NCI-H510A (cell line): ENCODE measurements at regions not wholly inside any gene's neighbourhood (a gene's known extent, or its start where the extent isn't known, plus 50 kb on each side); places are given as distances from the start of the nearest gene placed in this dataset.

ENCODE experiments used
- DNase-seq: peaks from one replicate; lab custom pipeline; 2025; lab: John Stamatoyannopoulos, UW

DNA sequence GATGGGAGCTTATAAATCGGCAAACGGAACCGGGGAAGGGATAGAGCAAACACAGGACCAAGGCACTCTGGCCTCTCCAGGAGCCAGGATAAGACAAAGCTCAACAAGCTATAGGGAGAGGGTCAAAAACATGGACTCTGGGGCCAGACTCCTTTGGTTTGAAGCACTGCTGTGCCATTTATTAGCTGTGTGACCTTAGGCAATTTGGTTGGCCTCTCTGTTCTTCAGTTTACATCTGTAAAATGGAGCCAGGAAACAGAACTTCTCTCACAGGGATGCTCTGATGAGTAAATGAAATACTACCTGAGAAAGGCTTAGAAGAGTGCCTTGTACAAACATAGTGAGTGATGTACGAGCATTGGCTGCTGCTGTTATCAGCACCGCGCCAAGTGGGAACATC is 213.3 kb upstream of the PWP1 start:
- DNase-seq = no peak

DNA sequence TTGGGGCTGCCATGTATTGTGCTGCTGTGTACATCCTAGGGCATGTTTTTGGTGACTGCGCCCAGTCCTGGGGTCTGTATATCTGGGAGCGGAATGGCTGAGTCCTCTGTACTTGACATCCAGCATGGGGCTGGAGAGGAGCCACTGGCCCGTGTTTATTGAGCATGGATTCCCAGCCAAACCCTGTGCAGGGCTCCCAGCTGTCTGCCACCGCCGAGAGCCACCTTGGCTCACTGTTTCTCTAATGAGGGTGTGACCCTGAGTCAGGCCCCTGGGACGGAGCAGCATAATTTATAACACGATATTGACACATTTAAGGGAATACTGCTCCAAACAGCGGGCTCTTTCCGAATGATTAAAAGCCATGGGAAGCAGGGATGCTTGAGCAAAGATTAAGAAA is 211.5 kb upstream of the PWP1 start:
- DNase-seq = no peak

DNA sequence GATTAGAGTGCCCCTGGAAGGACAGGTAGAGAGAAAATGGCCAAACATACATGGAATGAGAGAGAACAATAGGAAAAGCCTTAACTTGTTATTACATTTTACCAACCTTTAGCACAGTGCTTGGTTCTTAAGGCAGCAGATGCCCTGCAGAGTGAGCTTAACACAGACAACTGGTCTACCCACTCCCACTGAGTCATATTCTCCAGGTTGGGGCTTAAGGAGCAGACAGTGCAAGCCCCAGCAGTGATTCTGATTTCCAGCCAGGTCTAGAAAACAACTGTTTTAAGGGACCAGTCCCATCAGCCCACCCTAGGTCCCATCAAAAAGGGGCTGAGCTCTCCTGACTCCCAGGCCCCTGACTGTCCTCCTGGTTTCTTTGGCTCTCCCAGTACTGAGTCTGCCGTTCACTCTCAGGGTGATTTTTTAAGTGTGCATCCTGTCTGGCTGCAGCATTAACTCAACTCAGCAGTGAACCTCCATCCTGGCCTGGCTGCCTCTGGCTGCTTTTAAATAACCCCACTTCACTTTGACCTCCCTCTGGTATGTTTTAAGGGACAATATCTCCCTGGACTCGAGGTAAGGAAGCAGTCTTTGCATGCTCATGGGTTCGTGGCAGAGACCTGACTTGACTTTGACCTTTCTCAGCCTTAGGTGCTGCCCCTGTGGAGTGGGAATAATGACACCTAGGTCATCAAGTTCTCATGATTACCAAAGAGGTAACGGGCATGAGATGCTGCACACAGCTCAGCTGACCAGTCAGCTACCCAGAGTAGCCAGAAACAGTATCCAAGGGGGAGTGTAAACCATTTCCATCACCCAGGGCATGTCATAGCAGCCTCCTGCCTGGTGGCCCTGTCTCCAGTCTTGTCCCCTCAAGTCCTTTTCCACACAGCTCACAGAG is 210.7 kb upstream of the PWP1 start:
- DNase-seq = no peak

DNA sequence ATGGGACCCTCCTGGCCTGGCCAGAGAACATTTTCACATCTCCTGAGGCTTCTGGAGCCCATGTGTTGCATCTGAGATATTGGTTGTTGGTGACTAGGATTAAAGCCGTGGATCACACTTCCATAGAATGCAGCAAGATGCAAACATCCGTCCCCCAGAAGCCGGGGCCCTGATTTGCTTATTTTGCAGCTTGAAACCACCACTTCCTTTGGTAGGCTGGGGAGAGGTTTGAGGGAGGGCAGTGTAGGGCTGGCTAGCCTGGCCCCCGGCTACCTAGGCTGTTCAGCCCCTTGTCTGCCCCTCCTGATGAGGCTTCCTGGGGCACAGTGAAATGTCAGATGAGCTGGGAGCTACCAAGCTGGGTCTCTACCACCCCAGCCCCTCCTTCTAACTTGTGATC is 209.7 kb upstream of the PWP1 start:
- no peak for DNase-seq

DNA sequence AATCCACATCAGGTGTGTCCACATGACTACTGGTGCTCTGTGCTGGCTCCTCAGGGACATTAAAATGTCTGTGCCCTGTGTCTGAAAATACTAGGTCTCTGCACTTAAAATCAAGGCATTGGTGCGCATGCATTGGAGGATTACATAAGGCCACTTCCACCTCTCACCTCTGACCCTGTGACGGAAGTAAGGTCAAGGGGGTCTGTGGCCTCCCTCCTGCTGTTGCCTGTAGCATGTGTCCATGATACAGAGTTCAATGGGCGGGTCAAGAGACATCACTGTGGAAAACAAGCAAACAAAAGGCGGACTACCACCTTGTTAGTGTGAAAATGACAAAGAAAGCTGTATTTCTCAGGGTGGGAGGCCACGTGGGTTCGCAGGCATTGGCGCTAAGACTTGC is 208.6 kb upstream of the PWP1 start:
- no peak for DNase-seq

DNA sequence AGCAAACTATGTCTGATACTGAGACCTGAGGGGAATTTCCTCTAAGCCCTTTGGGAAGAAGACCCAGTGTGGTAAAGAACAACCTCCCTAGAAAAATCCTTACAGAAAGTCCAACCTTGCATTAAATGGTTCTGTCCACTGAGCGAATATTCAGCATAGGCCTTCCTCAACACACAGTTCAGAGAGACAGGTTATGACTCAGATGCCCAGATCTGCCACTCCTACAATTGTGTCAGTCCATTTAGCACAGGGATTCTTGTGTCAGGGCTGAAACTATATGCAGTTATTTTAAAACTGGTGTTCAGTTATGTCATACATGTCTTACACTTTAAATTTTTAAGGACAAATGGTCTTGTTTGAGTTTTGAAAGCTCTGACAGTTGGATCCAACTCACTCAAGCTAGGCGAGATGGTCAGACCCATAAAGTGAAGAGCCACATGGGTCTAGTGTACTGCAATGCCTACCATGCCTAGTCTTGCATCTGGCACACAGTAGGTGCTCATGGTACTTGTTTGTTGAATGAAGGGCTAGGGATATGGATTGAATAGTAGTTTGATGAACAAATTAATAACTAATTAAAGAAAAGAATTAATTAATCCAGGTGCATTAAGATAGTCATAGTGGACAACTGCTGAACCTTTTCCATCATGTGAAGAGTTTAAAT is 207.5 kb upstream of the PWP1 start:
- DNase-seq = no peak

DNA sequence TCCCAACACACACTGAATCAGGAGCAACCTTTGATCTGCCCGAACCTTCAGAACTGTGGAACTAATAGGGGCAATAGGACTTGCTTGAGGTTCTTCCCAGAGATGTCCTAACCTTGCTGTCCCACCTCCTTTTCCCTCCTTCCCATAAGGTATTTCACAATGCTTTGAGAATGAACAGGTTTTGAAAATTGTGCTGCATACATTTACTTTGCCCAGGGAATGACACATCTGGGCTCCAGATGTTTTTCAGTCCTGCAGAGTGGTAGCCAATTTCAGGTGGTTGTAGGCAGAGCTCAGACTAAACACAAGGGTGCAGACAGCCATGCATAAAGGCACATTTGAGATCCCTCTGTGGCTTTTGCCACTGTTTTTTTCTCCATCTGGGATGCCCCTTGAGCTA is 206.7 kb upstream of the PWP1 start:
- DNase-seq = no peak

DNA sequence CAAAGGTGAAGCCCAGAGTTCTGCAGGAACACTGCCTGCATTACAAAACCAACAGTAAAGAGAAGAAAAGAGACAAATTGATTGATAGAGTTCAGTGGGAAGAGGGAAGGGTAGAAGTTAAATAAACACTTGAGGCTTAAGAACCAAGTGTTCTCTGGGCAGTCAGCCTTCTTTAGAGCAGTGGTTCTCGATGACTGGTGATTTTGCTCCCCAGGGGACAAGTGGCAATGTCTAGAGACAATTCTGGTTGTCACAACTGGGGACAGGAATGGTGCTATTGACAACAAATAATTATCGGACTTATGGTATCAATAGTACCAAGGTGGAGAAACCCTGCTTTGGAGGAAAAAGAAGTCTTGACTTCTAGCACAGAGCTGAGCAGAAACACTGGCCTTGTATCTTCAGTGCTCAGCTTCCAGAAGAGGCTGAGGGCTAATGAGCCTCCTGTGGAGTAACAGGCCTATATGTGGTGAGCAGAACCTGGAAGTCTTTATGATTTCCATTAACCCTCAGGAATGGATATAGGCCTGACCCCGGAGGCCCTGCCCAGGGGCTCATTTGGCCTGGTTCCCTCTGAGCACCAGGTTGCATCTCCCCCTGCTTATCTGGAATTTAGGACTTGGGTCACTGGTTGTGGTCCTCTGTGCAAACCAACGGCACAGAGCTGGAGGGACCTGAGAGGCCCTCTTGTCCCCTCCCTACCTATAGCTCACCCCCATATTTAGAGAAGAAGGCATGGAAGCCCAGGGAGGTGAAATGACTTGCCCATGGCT is 204.6 kb upstream of the PWP1 start:
- no peak for DNase-seq

DNA sequence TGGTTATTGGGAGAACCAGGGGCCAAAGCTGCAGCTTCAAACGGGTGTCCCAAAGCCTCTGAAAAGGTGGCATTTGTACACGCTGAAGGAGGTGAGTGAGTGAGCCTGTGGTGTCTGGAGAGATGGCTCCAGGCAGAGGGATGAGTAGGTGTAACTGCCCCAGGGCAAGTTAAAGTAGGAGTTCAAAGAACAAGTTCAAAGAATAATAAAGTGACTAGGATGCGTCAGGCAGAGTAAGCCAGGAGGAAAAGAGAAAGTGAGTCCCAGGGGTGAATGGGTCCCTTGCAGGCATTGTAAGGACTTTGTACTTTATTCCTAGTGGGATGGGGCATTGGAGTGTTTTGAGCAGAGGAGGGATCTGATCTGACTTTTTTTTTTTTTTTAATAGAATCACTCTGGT is 201.4 kb upstream of the PWP1 start:
- no peak for DNase-seq

DNA sequence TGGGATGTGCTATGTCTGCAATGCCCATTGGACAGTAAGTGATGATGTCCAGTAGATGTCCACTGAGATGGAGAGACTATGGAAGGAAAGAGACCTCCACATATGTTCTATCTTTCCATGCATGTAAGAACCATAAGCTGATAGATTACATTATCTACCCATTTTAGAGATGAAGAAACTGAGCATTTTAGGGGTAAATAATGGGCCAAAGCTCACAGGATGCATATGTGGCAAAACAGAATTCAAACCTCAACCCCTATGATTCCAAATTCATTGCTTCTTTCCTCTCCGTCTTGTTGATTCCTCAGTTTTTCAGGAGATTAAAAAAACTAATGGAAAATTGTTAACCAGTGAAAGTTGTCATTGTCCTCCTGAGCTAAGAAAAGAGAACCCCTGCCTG is 200.7 kb upstream of the PWP1 start:
- no peak for DNase-seq

DNA sequence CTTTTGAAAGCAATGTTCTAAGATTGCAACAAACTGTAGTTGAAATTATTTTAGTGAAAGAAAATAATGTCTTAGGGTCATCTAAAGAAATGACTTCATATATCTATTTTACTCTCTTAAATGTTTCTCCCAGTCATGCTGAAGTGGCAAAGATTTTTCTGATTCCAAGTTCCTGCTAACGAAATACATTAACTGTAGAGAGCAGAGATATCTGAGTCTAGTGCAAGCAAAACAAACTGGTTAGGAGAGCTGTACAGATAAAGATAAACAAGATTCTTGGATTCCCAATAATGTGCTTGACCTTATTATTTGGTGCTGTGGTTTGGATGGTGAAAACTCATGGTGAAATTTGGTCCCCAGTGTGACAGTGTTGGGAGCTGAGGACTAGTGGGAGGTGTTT is 199.9 kb upstream of the PWP1 start:
- DNase-seq = no peak

DNA sequence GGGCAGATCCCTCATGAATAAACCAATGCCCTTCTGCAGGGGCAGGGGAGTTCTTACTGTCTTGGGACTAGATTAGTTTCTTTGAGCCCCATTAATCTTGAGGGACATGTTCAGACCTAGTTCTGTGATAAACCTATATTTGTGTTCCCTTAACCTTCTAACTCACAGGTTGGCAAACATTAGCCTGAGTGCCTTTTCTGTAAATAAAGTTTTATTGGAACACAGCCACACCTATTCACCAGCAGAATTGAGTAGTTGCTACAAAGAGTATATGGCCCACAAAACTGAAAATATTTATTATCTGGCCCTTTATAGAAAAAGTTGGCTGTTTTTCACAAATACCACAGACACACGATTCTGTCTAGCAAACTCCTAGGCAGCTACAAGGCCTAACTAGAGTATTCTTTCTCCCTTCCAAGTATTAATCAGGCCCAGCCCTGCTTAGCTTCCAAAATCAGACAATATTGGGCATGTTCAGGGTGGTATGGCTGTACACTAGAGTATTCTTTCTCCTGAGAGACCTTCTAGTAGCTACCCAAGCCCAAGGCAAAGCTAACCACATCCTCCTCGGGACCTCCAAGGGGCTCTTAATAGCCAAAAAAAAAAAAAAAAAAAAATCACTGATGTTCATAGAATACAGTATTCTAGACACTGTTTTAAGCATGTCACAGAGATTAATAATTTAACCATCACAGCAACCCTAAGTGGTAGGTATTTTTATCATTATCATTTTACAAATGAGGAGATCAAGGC is 199.3 kb upstream of the PWP1 start:
- DNase-seq = no peak

DNA sequence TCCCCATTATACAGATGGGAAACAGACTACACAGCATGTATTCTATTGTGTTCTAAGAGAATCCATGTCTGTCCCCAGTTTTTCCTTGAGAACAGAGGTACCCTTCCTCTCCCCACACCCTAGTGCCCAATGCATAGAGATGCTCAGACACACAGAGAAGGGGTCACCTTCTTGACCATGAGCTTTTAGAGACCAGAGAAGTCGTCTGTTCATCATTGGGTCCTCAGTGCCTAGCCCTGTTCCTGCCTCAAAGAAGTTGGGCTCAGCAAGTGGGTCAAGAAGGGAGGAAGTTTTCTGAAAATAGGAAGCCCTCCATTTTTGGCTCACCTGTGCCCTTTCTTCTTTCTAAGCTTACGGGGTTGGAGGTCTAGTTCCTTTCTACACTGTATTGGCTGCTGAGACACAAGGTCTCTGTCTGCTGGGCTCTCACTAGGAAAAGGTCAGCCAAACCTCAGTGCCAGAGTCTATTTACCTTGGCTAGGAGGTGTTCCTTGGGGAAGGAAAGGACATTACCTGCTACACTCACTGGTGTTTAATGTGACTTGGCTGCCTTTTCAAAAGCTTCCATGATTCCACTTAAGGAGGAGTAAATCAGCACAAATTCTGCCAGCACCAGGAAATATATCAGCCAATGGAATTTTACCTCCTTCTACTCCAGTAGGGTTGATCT is 198.5 kb upstream of the PWP1 start:
- no peak for DNase-seq

DNA sequence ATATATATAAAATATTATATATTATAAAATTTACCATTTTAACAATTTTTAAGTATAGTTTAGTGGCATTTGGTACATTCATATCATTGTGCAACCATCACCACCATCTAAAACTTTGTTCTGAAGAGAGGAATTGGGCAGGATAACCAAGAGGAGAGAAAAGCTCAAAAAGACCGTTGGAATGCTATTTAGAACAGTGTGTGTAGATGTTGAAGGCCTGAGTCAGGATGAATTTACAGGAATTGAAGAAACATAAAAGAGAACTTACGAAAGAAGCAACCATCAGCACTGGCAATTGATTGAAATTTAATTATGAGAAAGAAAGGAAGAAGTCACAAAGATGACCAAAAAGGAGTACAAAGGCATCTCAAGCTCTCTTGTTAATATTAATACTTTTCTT is 196.9 kb upstream of the PWP1 start:
- DNase-seq = no peak

DNA sequence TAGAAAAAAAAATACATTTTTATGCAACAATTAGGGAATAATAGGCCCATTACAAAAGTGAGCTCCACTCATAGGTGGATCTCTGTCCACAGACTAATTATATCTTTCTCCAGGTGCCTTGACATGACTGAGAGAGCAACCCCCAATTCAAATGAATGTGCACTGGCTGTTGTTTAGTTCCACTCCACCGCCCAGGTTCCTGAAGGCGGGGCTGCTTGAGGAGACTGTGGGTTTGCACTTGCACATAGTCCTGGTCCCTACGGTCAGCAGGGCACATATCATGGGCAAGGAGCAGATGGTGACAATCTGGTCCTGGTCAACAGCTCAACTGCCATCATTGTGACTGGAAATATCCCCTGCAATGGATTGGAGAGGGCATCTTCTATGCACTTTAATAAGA is 195.6 kb upstream of the PWP1 start:
- DNase-seq = no peak

DNA sequence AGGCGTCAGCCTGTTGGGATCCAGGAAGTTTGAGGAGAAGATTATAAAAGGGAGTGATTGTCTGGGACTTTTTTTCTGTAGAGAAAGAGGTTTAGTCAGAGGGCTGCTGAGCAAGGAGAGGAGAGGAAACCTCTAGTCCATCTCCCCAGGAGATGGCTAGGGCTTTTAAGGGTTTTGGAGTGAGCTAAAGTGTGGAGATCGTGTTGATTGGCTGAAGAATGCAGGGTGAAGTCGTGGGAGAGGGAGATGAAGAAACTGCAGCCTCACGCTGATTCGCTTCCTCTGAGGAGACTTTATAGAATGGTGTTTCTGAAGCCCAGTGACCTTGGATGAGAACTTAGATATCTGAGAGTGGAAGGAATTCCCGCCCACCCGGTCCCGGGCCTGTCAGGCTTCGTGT is 193.7 kb upstream of the PWP1 start:
- no peak for DNase-seq

DNA sequence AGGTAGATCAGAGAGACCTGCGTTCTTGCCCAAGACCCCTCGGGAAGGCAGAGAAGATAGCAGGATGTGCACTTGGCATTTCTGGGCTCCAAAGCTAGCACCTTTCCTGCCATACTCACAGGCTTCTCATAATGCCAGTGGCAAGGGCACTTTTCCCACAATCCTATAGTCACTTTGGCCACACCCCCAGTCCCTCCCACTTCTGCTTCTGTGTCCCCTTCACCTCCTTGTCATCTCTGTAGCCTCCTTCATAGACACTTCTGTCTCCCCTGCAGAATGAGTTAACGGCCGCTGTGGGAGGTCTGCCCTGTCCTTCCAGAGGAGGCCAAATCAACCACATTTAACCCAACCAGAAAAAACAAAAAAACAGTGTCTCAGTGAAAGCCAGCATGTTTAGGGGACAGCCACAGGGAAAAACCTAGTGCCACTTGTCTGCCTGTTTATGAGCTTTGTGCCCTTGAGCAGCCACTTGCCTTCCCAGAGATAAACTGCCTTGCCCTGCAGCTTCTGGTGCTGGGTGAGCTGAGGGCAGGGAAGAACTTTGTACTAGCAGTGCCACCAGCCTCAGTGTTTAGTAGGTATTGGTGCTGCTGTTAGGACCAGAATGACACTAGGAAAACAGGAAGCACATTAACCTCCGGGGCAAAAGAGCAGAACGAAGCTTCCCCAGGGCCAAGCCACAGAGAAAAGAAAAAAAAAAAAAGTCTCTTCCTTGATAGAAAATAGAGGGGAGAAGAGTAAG is 193.0 kb upstream of the PWP1 start:
- no peak for DNase-seq

DNA sequence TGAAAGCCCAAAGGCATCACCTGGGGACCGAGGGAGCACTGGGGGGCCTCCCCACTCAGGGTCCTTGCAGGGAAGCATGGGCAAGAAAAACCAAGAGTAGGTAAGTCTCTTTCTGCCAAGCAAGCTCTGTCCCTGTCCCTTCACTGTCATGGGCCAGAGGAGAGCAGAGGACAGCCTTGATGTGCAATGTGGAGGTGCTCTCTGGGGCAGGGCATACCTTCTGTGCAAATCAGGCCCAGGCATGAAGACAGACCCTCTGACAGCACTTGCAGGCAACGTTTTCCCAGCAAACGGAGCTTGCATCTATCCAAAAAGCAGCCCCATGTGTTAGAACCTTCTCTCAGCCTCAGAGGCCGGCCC is 192.5 kb upstream of the PWP1 start:
- no peak for DNase-seq

DNA sequence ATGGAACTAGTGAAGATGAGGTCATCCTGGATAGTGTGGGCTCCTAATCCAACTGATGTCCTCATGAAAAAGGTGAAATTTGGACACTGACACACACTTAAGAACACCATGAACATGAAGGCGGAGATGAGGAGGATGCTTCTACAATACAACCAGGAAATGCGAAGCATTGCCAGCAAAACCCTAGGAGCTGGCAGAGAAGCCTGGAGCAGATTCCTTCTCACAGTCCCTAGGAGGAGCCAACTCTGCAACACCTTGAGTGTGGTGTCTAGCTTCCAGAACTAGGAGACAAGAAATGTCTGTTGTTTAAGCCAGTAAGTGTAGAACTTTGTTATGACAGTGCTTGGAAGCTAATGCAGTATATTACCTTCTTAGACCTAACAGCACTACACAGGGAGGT is 191.9 kb upstream of the PWP1 start:
- DNase-seq = no peak

DNA sequence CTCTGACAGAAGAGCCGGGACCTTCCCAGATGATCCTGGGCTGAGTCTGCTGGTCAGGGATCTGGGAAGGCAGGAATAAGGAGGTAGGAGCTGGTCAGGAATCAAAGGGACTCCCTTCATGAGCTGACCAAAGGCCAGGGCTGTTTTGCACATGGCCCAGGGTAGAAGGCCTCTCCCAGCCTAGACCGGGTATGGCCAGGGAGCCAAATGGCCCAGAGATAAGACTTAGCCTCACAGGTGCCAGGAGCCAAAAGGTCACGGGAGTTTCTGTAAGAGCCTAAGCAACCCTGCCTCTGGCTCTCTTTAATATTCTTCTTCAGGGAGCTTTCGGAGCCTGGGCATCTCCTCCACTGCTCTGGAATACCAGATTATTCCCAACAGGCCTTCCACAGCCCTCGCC is 191.3 kb upstream of the PWP1 start:
- no peak for DNase-seq

DNA sequence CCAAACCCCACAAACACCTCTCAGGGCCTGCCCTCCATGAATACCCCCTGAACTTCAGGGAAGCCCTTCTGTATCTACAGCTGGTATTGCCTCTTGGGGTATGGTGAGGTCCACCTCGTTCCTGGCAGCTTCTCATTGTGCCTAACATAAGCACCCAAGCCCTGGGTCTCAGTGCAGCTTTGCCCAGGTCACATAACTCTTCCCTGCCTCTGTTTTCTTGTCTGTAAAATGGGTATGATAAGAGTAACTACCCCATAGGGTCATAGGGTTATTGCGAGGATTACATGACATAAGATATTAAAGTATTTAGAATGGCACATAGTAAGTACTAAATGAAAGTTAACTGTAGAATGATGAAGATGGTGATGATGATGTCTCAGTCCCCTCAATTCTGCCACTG is 190.0 kb upstream of the PWP1 start:
- DNase-seq = no peak
